A673 (cell line): ENCODE measurements at regions not wholly inside any gene's neighbourhood (a gene's known extent, or its start where the extent isn't known, plus 50 kb on each side); places are given as distances from the start of the nearest gene placed in this dataset.

Source experiments
- EZH2 ChIP-seq: fragments of 200-600 bp; sonication (generic); IDR thresholded peaks from 2 replicates; pipeline ENCODE4 v1.6.1; 2017; ENCODE audit warnings: borderline replicate concordance, low read depth, mild to moderate bottlenecking, mixed read lengths, antibody characterized with exemption, low read length; ENCODE audit not compliant: poor library complexity, severe bottlenecking
- TF ChIP-seq, protein P1 (sequence below): fragments of 300-800, 200-600 bp; sonication (generic); conservative IDR thresholded peaks from 2 replicates; pipeline ENCODE4 v1.5.1; 2017; ENCODE audit warnings: low read depth, mild to moderate bottlenecking, antibody characterized with exemption, low read length, moderate library complexity, mixed read lengths

DNA sequence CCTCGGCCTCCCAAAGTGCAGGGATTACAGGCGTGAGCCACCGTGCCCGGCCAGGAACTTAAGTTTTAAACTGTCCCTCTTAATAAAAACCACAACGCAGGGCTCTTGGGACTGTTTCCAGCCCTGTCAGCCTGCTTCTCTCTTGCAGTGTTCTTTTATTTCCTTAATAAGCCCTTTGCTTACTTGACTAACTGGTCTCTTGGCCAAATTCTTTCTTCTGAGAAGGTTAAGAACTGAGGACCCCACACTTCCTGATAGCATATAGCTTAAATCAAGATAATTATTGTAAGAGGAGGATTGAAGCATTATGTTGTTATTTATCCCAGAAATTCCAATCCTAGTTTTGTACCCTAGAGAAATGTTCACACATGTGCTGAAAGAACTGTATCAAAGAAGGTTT, 128.2 kb upstream of the UXS1 start:
- TF ChIP-seq, protein P1, sequence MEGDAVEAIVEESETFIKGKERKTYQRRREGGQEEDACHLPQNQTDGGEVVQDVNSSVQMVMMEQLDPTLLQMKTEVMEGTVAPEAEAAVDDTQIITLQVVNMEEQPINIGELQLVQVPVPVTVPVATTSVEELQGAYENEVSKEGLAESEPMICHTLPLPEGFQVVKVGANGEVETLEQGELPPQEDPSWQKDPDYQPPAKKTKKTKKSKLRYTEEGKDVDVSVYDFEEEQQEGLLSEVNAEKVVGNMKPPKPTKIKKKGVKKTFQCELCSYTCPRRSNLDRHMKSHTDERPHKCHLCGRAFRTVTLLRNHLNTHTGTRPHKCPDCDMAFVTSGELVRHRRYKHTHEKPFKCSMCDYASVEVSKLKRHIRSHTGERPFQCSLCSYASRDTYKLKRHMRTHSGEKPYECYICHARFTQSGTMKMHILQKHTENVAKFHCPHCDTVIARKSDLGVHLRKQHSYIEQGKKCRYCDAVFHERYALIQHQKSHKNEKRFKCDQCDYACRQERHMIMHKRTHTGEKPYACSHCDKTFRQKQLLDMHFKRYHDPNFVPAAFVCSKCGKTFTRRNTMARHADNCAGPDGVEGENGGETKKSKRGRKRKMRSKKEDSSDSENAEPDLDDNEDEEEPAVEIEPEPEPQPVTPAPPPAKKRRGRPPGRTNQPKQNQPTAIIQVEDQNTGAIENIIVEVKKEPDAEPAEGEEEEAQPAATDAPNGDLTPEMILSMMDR, result no peak
- TF ChIP-seq EZH2, result no peak
